H1 (cell line): ENCODE measurements at regions not wholly inside any gene's neighbourhood (a gene's known extent, or its start where the extent isn't known, plus 50 kb on each side); places are given as distances from the start of the nearest gene placed in this dataset.

Experiments
- CTCF ChIA-PET: fragments of 300-600 bp; sonication (Branson Sonifier 250); formaldehyde crosslinking; loops from one replicate; lab custom pipeline; 2021; ENCODE audit not compliant: partially characterized antibody; lab: Charles Lee
- POLR2A ChIA-PET: fragments of 300-600 bp; sonication (Branson Sonifier 250); formaldehyde crosslinking; loops from one replicate; lab custom pipeline; 2021; ENCODE audit warnings: inconsistent platforms; ENCODE audit not compliant: partially characterized antibody; lab: Charles Lee
- DNase-seq, 2 experiments: peaks; one replicate each; pipeline versions ENCODE4 v3.0.0 to v3.0.0-alpha.2; 2010 to 2022; ENCODE audit warnings: low spot score in 2 of 2, low read depth in 1 of 2, mixed read lengths in 1 of 2
- FAIRE-seq: peaks from 2 replicates; lab custom pipeline; 2011; peaks lifted over from hg19 to GRCh38; lab: Jason Lieb, UNC
- H2AFZ ChIP-seq: 2 replicates; pipeline ENCODE4 v1.8.1; 2012; ENCODE audit warnings: low read length, inconsistent platforms
- H2AK5ac ChIP-seq: 2 replicates; pipeline ENCODE4 v1.6.1; 2013; ENCODE audit warnings: low read depth, low read length
- H2BK120ac ChIP-seq: replicated peaks from 2 replicates; pipeline ENCODE3; 2013; ENCODE audit warnings: low read depth, low read length, inconsistent platforms
- H2BK12ac ChIP-seq: 2 replicates; pipeline ENCODE4 v1.6.1; 2013; ENCODE audit warnings: low read depth, low read length
- H2BK15ac ChIP-seq: 2 replicates; pipeline ENCODE4 v1.6.1; 2013; ENCODE audit warnings: low read length
- H2BK20ac ChIP-seq: 2 replicates; pipeline ENCODE4 v1.6.1; 2013; ENCODE audit warnings: low read length
- H2BK5ac ChIP-seq: 2 replicates; pipeline ENCODE4 v1.6.1; 2013; ENCODE audit warnings: low read depth, low read length
- H3K14ac ChIP-seq: 2 replicates; pipeline ENCODE4 v1.6.1; 2013; ENCODE audit warnings: inconsistent platforms; ENCODE audit not compliant: insufficient read length
- H3K18ac ChIP-seq: 2 replicates; pipeline ENCODE4 v1.6.1; 2013; ENCODE audit warnings: low read length; ENCODE audit errors: extremely low read depth
- H3K23ac ChIP-seq: 2 replicates; pipeline ENCODE4 v1.6.1; 2013; ENCODE audit warnings: inconsistent platforms; ENCODE audit not compliant: insufficient read length
- H3K23me2 ChIP-seq: 2 replicates; pipeline ENCODE4 v1.6.1; 2013; ENCODE audit warnings: low read depth, low read length
- H3K27ac ChIP-seq: 2 replicates; pipeline ENCODE4 v1.6.1; 2011; ENCODE audit warnings: low read depth, low read length, inconsistent platforms
- H3K27me3 ChIP-seq, 4 experiments: replicated peaks in 1 of 4; 1 replicate in 1 of 4; 2 replicates in 3 of 4; pipeline versions ENCODE4 v1.6.1 to v1.8.1; 2011 to 2013; ENCODE audit warnings: low read length in 3 of 4, mild to moderate bottlenecking in 3 of 4, inconsistent platforms in 2 of 4, mixed read lengths in 2 of 4, moderate library complexity in 1 of 4; ENCODE audit not compliant: control insufficient read depth in 3 of 4, insufficient read depth in 3 of 4; ENCODE audit errors: extremely low read depth in 1 of 4
- H3K36me3 ChIP-seq, 4 experiments: 2 replicates each; pipeline versions ENCODE4 v1.6.1 to v1.8.1; 2011 to 2013; ENCODE audit warnings: mild to moderate bottlenecking in 4 of 4, low read length in 3 of 4, moderate library complexity in 2 of 4, control low read depth in 1 of 4, inconsistent platforms in 1 of 4; ENCODE audit not compliant: insufficient read depth in 4 of 4, control insufficient read depth in 2 of 4
- H3K4ac ChIP-seq: replicated peaks from 2 replicates; pipeline ENCODE3; 2013; ENCODE audit warnings: low read length, low read depth, mixed read lengths, inconsistent platforms; ENCODE audit not compliant: insufficient read length
- H3K4me1 ChIP-seq, 4 experiments: replicated peaks in 1 of 4; 1 replicate in 1 of 4; 2 replicates in 3 of 4; pipeline versions ENCODE4 v1.6.1 to v1.8.1; 2011 to 2013; ENCODE audit warnings: low read length in 3 of 4, inconsistent platforms in 2 of 4, mixed read lengths in 1 of 4; ENCODE audit not compliant: insufficient read depth in 4 of 4, control insufficient read depth in 3 of 4
- H3K4me2 ChIP-seq, 2 experiments: 2 replicates each; pipeline versions ENCODE4 v1.6.1 to v1.8.1; 2011 to 2013; ENCODE audit warnings: low read depth in 2 of 2, low read length in 2 of 2, control low read depth in 1 of 2, inconsistent platforms in 1 of 2, mild to moderate bottlenecking in 1 of 2; ENCODE audit not compliant: insufficient read depth in 1 of 2
- H3K4me3 ChIP-seq, 4 experiments: fragments of 200-600, 300-600 bp in 1 of 4; sonication (generic), shearing (Covaris generic), sonication (Bioruptor Twin) in 1 of 4; 2 replicates each; pipeline versions ENCODE4 v1.5.1 to v1.8.1; 2011 to 2016; ENCODE audit warnings: low read length in 4 of 4, low read depth in 3 of 4, control low read depth in 2 of 4, inconsistent platforms in 2 of 4, mild to moderate bottlenecking in 2 of 4, mixed read lengths in 1 of 4, moderate library complexity in 1 of 4; ENCODE audit not compliant: insufficient read depth in 2 of 4; ENCODE audit errors: extremely low read depth in 1 of 4
- H3K56ac ChIP-seq: replicated peaks from 2 replicates; pipeline ENCODE3; 2013; ENCODE audit warnings: low read depth, mild to moderate bottlenecking, mixed read lengths, low read length, inconsistent platforms; ENCODE audit not compliant: insufficient read length
- H3K79me1 ChIP-seq: 2 replicates; pipeline ENCODE4 v1.6.1; 2013; ENCODE audit warnings: low read depth, low read length, control low read depth
- H3K79me2 ChIP-seq, 2 experiments: 2 replicates each; pipeline versions ENCODE4 v1.6.1 to v1.8.1; 2012 to 2013; ENCODE audit warnings: low read length in 2 of 2, mild to moderate bottlenecking in 2 of 2, inconsistent platforms in 1 of 2; ENCODE audit not compliant: insufficient read depth in 2 of 2, control insufficient read depth in 1 of 2
- H3K9ac ChIP-seq, 4 experiments: replicated peaks in 1 of 4; 1 replicate in 1 of 4; 2 replicates in 3 of 4; pipeline versions ENCODE4 v1.6.1 to v1.8.1; 2011 to 2013; ENCODE audit warnings: low read depth in 3 of 4, low read length in 3 of 4, control low read depth in 2 of 4, mild to moderate bottlenecking in 2 of 4, moderate library complexity in 2 of 4, inconsistent platforms in 1 of 4; ENCODE audit errors: extremely low read depth in 1 of 4
- H3K9me3 ChIP-seq, 2 experiments: 2 replicates each; pipeline versions ENCODE4 v1.6.1 to v1.8.1; 2012 to 2013; ENCODE audit warnings: mild to moderate bottlenecking in 2 of 2, moderate library complexity in 2 of 2, control low read depth in 1 of 2, inconsistent platforms in 1 of 2, low read depth in 1 of 2, low read length in 1 of 2, mixed read lengths in 1 of 2; ENCODE audit not compliant: insufficient read depth in 2 of 2
- H4K20me1 ChIP-seq, 2 experiments: replicated peaks in 1 of 2; 2 replicates each; pipeline versions ENCODE3 to v1.8.1; 2011 to 2013; ENCODE audit warnings: inconsistent platforms in 2 of 2, low read length in 2 of 2, mild to moderate bottlenecking in 1 of 2; ENCODE audit not compliant: insufficient read depth in 2 of 2, control insufficient read depth in 1 of 2
- H4K5ac ChIP-seq: 2 replicates; pipeline ENCODE4 v1.6.1; 2013; ENCODE audit warnings: low read length, low read depth, mixed read lengths, inconsistent platforms; ENCODE audit not compliant: insufficient read length
- H4K8ac ChIP-seq: 2 replicates; pipeline ENCODE4 v1.8.0; 2013; ENCODE audit warnings: mild to moderate bottlenecking, moderate library complexity, low read length, inconsistent platforms; ENCODE audit not compliant: insufficient read depth; ENCODE audit errors: extremely low read depth
- H4K91ac ChIP-seq: replicated peaks from 2 replicates; pipeline ENCODE3; 2013; ENCODE audit warnings: low read length, mixed read lengths, inconsistent platforms; ENCODE audit not compliant: insufficient read length
- CREB1 ChIP-seq: IDR thresholded peaks from 2 replicates; pipeline ENCODE4 v1.6.1; 2012; ENCODE audit warnings: inconsistent platforms
- CTCF ChIP-seq, 3 experiments: IDR thresholded peaks; 1 replicate in 2 of 3; 2 replicates in 1 of 3; pipeline versions ENCODE4 v1.5.1 to v1.6.1; 2011; ENCODE audit warnings: low read length in 3 of 3, mild to moderate bottlenecking in 3 of 3, inconsistent platforms in 2 of 3, low read depth in 1 of 3, moderate library complexity in 1 of 3; ENCODE audit not compliant: insufficient read depth in 1 of 3; ENCODE audit errors: control extremely low read depth in 1 of 3
- GABPA ChIP-seq: IDR thresholded peaks from 2 replicates; pipeline ENCODE4 v1.6.1; 2011; ENCODE audit warnings: mild to moderate bottlenecking, low read length, moderate library complexity, borderline replicate concordance; ENCODE audit not compliant: insufficient read depth
- RAD21 ChIP-seq, 2 experiments: IDR thresholded peaks in 1 of 2; conservative IDR thresholded peaks in 1 of 2; 2 replicates each; pipeline ENCODE4 v1.6.1; 2011; ENCODE audit warnings: low read depth in 2 of 2, low read length in 2 of 2, improper control_type of control experiment in 1 of 2, inconsistent platforms in 1 of 2, mild to moderate bottlenecking in 1 of 2, moderate library complexity in 1 of 2
- WGBS, 2 experiments: shearing (Covaris generic) in 1 of 2; methylation state at CpG; one replicate each; pipeline versions ENCODE4 v1.1.6 to v1.1.7; 2013 to 2015; ENCODE audit warnings: low lambda C conversion rate in 2 of 2, mixed read lengths in 2 of 2, inconsistent platforms in 1 of 2, low coverage in 1 of 2, missing lambda C conversion rate in 1 of 2; ENCODE audit not compliant: insufficient replicate concordance in 2 of 2, insufficient coverage in 1 of 2, insufficient read length in 1 of 2; ENCODE audit errors: extremely low coverage in 1 of 2, missing lambda C conversion rate in 1 of 2; 5-methylcytosine and 5-hydroxymethylcytosine counted together

- Histone ChIP-seq H3K4me1 (no peaks in the 10 kb centered on the region), H2BK120ac (no peak overlapping the region), H3K18ac (no peak overlapping the region), H3K23me2 (no peaks in the 10 kb centered on the region), H4K8ac (no peak overlapping the region), H3K27ac (no peak overlapping the region), H3K27me3 (no peaks in the 10 kb centered on the region), H2BK12ac (no peak overlapping the region), H3K9ac (no peak overlapping the region), H3K14ac (no peak overlapping the region), H3K79me2 (no peaks in the 10 kb centered on the region), H3K56ac (no peak overlapping the region), H2AFZ (no peak overlapping the region), H3K36me3 (no peaks in the 10 kb centered on the region), H3K4me3 (no peak overlapping the region), H2BK5ac (no peak overlapping the region), H3K4ac (no peak overlapping the region), H3K4me2 (no peak overlapping the region), H3K79me1 (no peaks in the 10 kb centered on the region), H4K91ac (no peak overlapping the region), H2BK20ac (no peak overlapping the region), H2BK15ac (no peak overlapping the region), H4K5ac (no peak overlapping the region), H3K9me3 (no peaks in the 10 kb centered on the region), H3K23ac (no peak overlapping the region), H2AK5ac (no peak overlapping the region), H4K20me1 (no peaks in the 10 kb centered on the region)
- TF ChIP-seq CTCF (IDR thresholded peaks at IDR 0.05; ENCODE audit: control extremely low read depth in 1 of 3, insufficient read depth in 1 of 3, low read depth in 1 of 3, low read length in 3 of 3) (peak in 2 of 3 experiments; percentile 9 to 26; a peak in 1 of 4 replicates), GABPA (no peak), RAD21 (IDR thresholded peaks at IDR 0.05 in 1 of 2, conservative IDR thresholded peaks at IDR 0.05 in 1 of 2; ENCODE audit: low read depth in 2 of 2, low read length in 2 of 2) (peak; percentile 19 to 43; a peak in 3 of 4 replicates), CREB1 (no peak)
- CTCF ChIA-PET = interaction anchor here (0.7 to 2.6 kb wide), 4 partner anchors 9 to 1429 kb away, joined by 3 to 11 read pairs (median 3); no protein-coding TSS in a partner anchor
- WGBS, 2 experiments = 90% methylated on average over 1 of the region's 1 CpG; no CpG with 5 or more reads in 1 of the 2 experiments
- FAIRE-seq (no peak), DNase-seq (no peak)
- POLR2A ChIA-PET = no interaction called here
These were observed 305.8 kb upstream of the SMARCA2 start for GRCh38 chr9:1709347-1709746.
